Right kidney (tissue), 1 donor: ENCODE measurements at regions not wholly inside any gene's neighbourhood (a gene's known extent, or its start where the extent isn't known, plus 50 kb on each side); places are given as distances from the start of the nearest gene placed in this dataset.
"Not testable (repeated sequence)": the region's sequence is repeated elsewhere in the genome, so short reads cannot be mapped to it uniquely, and the experiment has no call there.

Experiments used
- DNase-seq: peaks from one replicate; pipeline ENCODE4 v3.0.0-alpha.2; 2016

- no peak for DNase-seq
Observed at GRCh38 chr10:2620827-2621521, 446.4 kb upstream of the PFKP start.

GRCh38 chr10:2619916-2620315 is 447.4 kb upstream of the PFKP start:
- DNase-seq: no peak

- no peak for DNase-seq
Observed at GRCh38 chr10:2619472-2619871, 447.9 kb upstream of the PFKP start.

GRCh38 chr10:2618690-2619089 is 448.7 kb upstream of the PFKP start:
- DNase-seq: no peak

GRCh38 chr10:2616215-2616614 is 451.1 kb upstream of the PFKP start:
- no peak for DNase-seq

- DNase-seq: no peak
Observed at GRCh38 chr10:2611603-2612002, 455.7 kb upstream of the PFKP start.

GRCh38 chr10:2610946-2611345 is 456.4 kb upstream of the PFKP start:
- DNase-seq: no peak

- DNase-seq: no peak
Observed at GRCh38 chr10:2604891-2605290, 462.5 kb upstream of the PFKP start.

GRCh38 chr10:2599571-2599970 is 467.8 kb upstream of the PFKP start:
- DNase-seq: no peak

- DNase-seq: no peak
Observed at GRCh38 chr10:2592360-2593160, 474.8 kb upstream of the PFKP start.

GRCh38 chr10:2589196-2589595 is 478.2 kb upstream of the PFKP start:
- DNase-seq: no peak

GRCh38 chr10:2584385-2584784 is 483.0 kb upstream of the PFKP start:
- DNase-seq: no peak

GRCh38 chr10:2576892-2577291 is 490.5 kb upstream of the PFKP start:
- no peak for DNase-seq

- no peak for DNase-seq
Observed at GRCh38 chr10:2575460-2575859, 491.9 kb upstream of the PFKP start.

GRCh38 chr10:2572611-2573010 is 494.7 kb upstream of the PFKP start:
- no peak for DNase-seq

GRCh38 chr10:2556883-2557282 is 510.5 kb upstream of the PFKP start:
- no peak for DNase-seq

- no peak for DNase-seq
Observed at GRCh38 chr10:2548071-2548470, 519.3 kb upstream of the PFKP start.

- DNase-seq: no peak
Observed at GRCh38 chr10:2547606-2548005, 519.7 kb upstream of the PFKP start.

- DNase-seq: not testable (repeated sequence)
Observed at GRCh38 chr10:2546894-2547293, 520.5 kb upstream of the PFKP start.

- no peak for DNase-seq
Observed at GRCh38 chr10:2543974-2544373, 523.4 kb upstream of the PFKP start.

- no peak for DNase-seq
Observed at GRCh38 chr10:2543142-2543886, 524.0 kb upstream of the PFKP start.

- no peak for DNase-seq
Observed at GRCh38 chr10:2541176-2541575, 526.2 kb upstream of the PFKP start.

GRCh38 chr10:2529945-2530344 is 537.4 kb upstream of the PFKP start:
- no peak for DNase-seq
